ENCODE measurements at regions not wholly inside any gene's neighbourhood (a gene's known extent, or its start where the extent isn't known, plus 50 kb on each side); places are given as distances from the start of the nearest gene placed in this dataset.

GRCh38 chr10:61503051-61503450, 49.9 kb upstream of the TMEM26 start:
- TF ChIP-seq EP300 (IDR thresholded peaks at IDR 0.05; ENCODE audit: borderline replicate concordance in 1 of 2, control insufficient read depth in 1 of 2, low read depth in 2 of 2, low read length in 2 of 2) = no peak
- no peak for TF ChIP-seq EZH2 (IDR thresholded peaks at IDR 0.05; ENCODE audit: borderline replicate concordance, control insufficient read depth, low read depth, low read length)
